Left ventricle myocardium inferior (tissue), 1 donor: ENCODE measurements at regions not wholly inside any gene's neighbourhood (a gene's known extent, or its start where the extent isn't known, plus 50 kb on each side); places are given as distances from the start of the nearest gene placed in this dataset.

Experiments
- DNase-seq: peaks from one replicate; pipeline ENCODE4 v3.0.0-alpha.2; 2020
- H3K27ac ChIP-seq: fragments of 200-600 bp; replicated peaks from 2 replicates; pipeline ENCODE4 v1.8.0; 2021
- H3K27me3 ChIP-seq: fragments of 200-600 bp; 2 replicates; pipeline ENCODE4 v1.8.0; 2021; ENCODE audit warnings: low read depth
- H3K36me3 ChIP-seq: fragments of 200-600 bp; 2 replicates; pipeline ENCODE4 v1.8.0; 2021
- H3K4me1 ChIP-seq: fragments of 200-600 bp; 2 replicates; pipeline ENCODE4 v1.8.0; 2021
- H3K4me3 ChIP-seq: fragments of 200-600 bp; 2 replicates; pipeline ENCODE4 v1.8.0; 2021; ENCODE audit warnings: mild to moderate bottlenecking, moderate library complexity
- H3K9me3 ChIP-seq: fragments of 200-600 bp; replicated peaks from 2 replicates; pipeline ENCODE4 v1.8.0; 2021
- intact Hi-C: fragments of 100-400 bp; cut with micrococcal nuclease; formaldehyde crosslinking; loops from one replicate; pipeline ENCODE4 v1.11.0; 2022
- TF ChIP-seq, protein P1 (sequence below): fragments of 200-600 bp; IDR thresholded peaks from 2 replicates; pipeline ENCODE4 v1.8.0; 2021; ENCODE audit warnings: antibody characterized with exemption, mild to moderate bottlenecking, borderline replicate concordance
- donor health status: DM: no; HTN: yes; CAD: no; lungs with severe emphysema.

DNA sequence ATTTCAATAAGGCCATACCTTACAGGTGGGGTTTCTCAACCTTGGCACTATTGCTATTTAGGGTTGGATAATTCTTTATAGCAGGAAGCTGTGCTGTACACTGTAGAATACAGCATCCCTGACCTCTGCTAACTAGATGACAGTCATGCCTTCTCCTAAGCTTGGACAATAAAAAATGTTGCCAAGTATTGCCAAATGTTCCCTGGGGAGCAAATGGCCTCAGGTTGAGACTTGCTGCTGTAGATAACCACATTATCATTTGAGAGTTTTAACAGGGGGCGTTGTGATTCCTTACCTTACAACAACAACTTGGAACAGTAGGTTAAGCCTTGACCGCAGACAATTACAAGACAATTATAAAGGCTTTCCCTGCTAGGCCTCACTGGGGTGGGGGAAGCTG lies 1073.6 kb upstream of the TMEM132C start:
- no peaks in the 10 kb centered on the region for H3K36me3 ChIP-seq
- peaks cover 8% of the 10 kb centered on the region for H3K9me3 ChIP-seq
- intact Hi-C loops: no loop called here
- no peak overlapping the region for H3K4me3 ChIP-seq
- H3K4me1 ChIP-seq: no peaks in the 10 kb centered on the region
- H3K27ac ChIP-seq: no peak overlapping the region
- peaks cover 23% of the 10 kb centered on the region for H3K27me3 ChIP-seq
- TF ChIP-seq, protein P1, sequence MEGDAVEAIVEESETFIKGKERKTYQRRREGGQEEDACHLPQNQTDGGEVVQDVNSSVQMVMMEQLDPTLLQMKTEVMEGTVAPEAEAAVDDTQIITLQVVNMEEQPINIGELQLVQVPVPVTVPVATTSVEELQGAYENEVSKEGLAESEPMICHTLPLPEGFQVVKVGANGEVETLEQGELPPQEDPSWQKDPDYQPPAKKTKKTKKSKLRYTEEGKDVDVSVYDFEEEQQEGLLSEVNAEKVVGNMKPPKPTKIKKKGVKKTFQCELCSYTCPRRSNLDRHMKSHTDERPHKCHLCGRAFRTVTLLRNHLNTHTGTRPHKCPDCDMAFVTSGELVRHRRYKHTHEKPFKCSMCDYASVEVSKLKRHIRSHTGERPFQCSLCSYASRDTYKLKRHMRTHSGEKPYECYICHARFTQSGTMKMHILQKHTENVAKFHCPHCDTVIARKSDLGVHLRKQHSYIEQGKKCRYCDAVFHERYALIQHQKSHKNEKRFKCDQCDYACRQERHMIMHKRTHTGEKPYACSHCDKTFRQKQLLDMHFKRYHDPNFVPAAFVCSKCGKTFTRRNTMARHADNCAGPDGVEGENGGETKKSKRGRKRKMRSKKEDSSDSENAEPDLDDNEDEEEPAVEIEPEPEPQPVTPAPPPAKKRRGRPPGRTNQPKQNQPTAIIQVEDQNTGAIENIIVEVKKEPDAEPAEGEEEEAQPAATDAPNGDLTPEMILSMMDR: no peak
- DNase-seq: no peak

DNA sequence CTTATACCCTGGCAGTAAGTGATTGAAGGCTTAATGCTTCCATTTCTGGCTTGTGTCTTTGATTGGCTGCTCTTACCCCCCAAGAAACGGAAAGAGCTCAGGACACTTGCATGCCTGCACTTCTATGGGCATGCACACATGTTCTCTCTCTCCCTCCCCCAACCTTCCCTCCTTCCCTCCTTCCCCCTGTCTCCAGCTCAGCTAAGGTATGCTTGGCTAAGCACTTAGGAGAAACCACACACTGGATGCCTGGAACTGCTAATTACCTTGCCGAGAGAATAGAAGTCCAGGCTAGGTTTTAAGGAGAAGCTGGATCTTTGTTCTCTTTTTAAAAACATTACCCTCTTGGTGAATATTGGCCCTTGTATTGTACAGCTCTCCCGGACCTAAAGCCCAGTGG lies 1072.8 kb upstream of the TMEM132C start:
- DNase-seq: no peak
- Histone ChIP-seq H3K9me3 (peaks cover 8% of the 10 kb centered on the region), H3K27me3 (peaks cover 31% of the 10 kb centered on the region), H3K4me1 (no peaks in the 10 kb centered on the region), H3K4me3 (no peak overlapping the region), H3K36me3 (no peaks in the 10 kb centered on the region), H3K27ac (no peak overlapping the region)
- intact Hi-C loops: no loop called here
- TF ChIP-seq, protein P1: no peak

DNA sequence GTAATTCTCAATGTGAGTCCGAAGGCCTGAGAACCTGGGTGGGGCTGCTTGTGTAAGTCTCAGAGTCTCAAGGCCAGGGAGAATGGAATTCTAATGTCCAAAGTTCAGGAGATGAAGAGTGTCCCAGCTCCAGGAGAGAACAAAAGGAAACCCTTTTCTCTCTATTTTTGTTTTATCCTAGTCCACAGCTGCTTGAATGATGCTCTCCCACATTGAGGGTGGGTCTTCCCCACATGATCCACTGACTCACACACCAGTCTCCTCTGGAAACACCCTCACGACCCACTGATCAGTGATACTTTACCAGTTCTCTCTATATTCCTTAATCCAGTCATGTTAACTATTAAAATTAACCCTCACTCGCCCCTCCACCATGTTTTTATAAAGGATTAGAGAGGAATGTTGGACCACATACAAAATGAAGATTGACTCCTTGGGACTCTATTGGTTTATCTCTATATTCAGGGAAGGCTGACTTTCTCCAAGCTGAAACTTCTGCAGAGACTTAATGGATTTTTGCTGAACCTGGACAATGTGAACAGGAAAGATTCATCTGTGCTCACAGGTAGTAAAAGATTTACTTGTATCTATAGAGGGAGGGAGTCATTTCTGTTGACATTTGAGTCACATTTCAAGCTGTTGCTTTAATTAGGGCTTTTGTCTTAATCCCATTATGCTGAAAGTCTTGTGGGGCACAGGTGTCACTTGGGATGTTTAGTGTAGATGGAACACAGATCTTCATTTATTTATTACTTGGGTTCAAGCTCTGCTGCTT lies 1061.0 kb upstream of the TMEM132C start:
- Histone ChIP-seq H3K4me3 (no peak overlapping the region), H3K27me3 (peaks cover 9% of the 10 kb centered on the region), H3K27ac (no peak overlapping the region), H3K36me3 (no peaks in the 10 kb centered on the region), H3K4me1 (no peaks in the 10 kb centered on the region), H3K9me3 (peaks cover 6% of the 10 kb centered on the region)
- TF ChIP-seq, protein P1: no peak
- intact Hi-C loops: no loop called here
- DNase-seq: no peak

DNA sequence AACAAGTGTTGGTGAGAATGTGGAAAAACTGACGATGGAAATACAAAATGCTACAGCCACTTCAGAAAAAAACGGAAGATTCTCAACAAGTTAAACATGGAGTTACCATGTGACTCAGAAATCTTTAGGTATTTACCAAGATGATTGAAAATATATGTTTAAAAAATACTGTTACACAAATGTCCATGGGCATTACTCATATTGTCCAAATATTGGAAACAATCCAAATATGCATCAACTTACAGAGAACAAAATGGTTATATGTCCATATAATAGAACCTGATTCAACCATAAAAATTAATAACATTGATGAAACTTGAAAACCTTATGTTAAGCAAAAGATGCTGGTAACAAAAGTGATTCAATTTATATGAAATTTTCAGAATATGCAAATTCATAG lies 1057.7 kb upstream of the TMEM132C start:
- H3K36me3 ChIP-seq: no peaks in the 10 kb centered on the region
- no peak overlapping the region for H3K4me3 ChIP-seq
- H3K27me3 ChIP-seq: peaks cover 3% of the 10 kb centered on the region
- no peaks in the 10 kb centered on the region for H3K9me3 ChIP-seq
- DNase-seq: no peak
- no peak overlapping the region for H3K27ac ChIP-seq
- H3K4me1 ChIP-seq: no peaks in the 10 kb centered on the region
- intact Hi-C loops: no loop called here
- TF ChIP-seq, protein P1: no peak

DNA sequence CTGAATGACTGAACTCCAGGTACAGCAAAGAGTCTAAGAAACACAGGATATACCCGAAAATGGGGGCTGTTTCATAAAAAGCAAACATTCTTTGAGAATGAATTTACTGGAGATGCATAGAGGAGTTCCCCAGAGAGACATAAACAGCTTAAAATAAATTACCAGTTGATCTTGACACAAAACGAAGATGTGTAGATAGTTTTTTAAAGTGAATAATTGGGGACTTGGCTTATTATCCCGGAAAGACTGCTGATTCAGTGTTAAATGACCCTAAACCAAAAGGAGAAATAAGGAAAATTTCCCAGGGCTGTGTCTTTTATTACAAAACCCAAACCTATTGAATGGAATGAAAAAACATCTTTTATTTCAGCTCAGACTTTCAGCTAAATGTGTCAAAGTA lies 1052.8 kb upstream of the TMEM132C start:
- Histone ChIP-seq H3K36me3 (no peaks in the 10 kb centered on the region), H3K27ac (no peak overlapping the region), H3K4me1 (no peaks in the 10 kb centered on the region), H3K9me3 (no peaks in the 10 kb centered on the region), H3K27me3 (peaks cover 12% of the 10 kb centered on the region), H3K4me3 (no peak overlapping the region)
- DNase-seq: no peak
- intact Hi-C loops: no loop called here
- TF ChIP-seq, protein P1: no peak
